ENCODE measurements at regions not wholly inside any gene's neighbourhood (a gene's known extent, or its start where the extent isn't known, plus 50 kb on each side); places are given as distances from the start of the nearest gene placed in this dataset.

DNA sequence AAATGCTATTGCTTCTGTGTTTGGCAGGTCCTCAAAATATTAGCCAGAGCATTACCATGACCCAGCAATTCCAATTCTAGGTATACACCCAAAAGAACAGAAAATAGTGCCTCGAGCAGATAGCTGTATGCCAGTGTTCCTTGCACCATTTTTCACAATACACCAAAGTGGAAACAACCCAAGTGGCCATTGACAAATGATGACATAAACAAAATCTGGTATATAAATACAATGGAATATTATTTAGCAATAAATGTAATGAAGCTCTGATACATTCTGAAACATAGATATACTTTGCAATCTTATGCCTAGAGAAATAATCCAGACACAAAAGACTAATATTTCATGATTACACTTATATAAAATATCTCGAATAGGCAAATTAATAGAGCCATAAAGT, 451.8 kb upstream of the PCDH7 start:
- H3K4me3 Mint-ChIP-seq: no peak overlapping the region
- no peaks in the 10 kb centered on the region for H3K4me1 Mint-ChIP-seq
- no peaks in the 10 kb centered on the region for H3K36me3 Mint-ChIP-seq (ENCODE audit: low read depth)
- peaks cover 13% of the 10 kb centered on the region for H3K9me3 Mint-ChIP-seq
- DNase-seq: no peak
- H3K27ac Mint-ChIP-seq: no peak overlapping the region
- H3K27me3 Mint-ChIP-seq: no peaks in the 10 kb centered on the region
- intact Hi-C loops (cut with micrococcal nuclease): no loop called here

DNA sequence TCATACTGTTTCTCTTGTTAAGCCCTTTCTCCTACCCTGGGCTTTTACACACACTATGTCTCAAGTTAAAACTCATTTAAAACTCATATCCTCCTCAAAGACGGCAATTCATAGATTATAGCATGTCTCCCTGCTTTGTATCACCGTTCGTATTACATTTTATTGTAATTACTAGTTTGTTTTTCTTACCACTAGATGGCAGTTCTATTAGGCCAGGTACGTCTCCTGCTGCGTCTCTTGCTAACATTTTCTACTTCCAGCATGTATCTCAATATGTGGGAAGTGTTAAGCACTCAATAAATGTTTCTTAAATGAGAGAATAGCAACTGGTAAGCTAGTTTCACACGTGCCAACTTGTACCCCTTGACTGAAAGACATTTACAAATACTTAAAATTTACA, 450.3 kb upstream of the PCDH7 start:
- Mint-ChIP-seq H3K27me3 (no peaks in the 10 kb centered on the region), H3K27ac (no peak overlapping the region), H3K9me3 (peaks cover 9% of the 10 kb centered on the region), H3K36me3 (ENCODE audit: low read depth) (no peaks in the 10 kb centered on the region), H3K4me3 (no peak overlapping the region), H3K4me1 (no peaks in the 10 kb centered on the region)
- intact Hi-C loops (cut with micrococcal nuclease): no loop called here
- no peak for DNase-seq

DNA sequence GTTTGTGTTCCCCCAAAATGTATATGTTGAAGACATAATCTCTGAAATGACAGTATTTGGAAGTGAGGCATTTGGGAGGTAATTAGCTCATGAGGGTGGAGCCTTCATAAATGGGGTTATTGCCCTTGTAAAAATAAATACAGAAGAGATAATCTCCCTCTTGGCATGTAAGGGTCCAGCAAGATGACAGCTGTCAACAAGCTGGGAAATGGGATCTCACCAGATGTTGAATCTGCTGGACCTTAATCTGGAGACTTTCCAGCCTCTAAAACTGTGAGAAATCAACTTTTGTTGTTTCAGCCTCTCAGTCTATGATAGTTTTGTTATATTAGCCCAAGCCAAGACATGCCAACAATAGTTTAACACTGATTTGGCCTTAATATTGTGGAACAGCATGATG, 438.2 kb upstream of the PCDH7 start:
- DNase-seq: no peak
- H3K27ac Mint-ChIP-seq: no peak overlapping the region
- no peaks in the 10 kb centered on the region for H3K27me3 Mint-ChIP-seq
- intact Hi-C loops (cut with micrococcal nuclease): no loop called here
- H3K36me3 Mint-ChIP-seq (ENCODE audit: low read depth): no peaks in the 10 kb centered on the region
- H3K4me1 Mint-ChIP-seq: no peaks in the 10 kb centered on the region
- H3K9me3 Mint-ChIP-seq: peaks cover 5% of the 10 kb centered on the region
- no peak overlapping the region for H3K4me3 Mint-ChIP-seq

DNA sequence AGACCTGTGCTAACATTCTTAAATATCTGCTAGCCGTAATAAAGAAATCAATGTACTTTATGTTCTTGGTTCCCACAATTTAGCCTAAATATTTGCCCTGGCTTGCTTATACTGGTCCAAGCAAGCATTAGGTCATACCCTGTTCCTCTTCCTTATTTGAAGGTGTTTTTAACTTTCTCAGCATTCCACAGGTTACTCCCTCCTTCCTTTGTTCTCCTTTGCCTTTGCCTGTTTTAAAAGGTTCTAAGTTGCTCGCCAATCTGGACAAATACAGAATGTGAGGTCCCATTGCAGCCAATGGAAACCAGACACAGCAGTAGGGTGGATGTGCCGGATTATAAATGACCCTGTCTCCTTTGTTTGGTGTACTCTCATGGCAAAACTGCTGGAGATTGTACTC, 436.8 kb upstream of the PCDH7 start:
- intact Hi-C loops (cut with micrococcal nuclease): no loop called here
- H3K27ac Mint-ChIP-seq: no peak overlapping the region
- no peaks in the 10 kb centered on the region for H3K4me1 Mint-ChIP-seq
- H3K36me3 Mint-ChIP-seq (ENCODE audit: low read depth): no peaks in the 10 kb centered on the region
- H3K27me3 Mint-ChIP-seq: no peaks in the 10 kb centered on the region
- DNase-seq: no peak
- no peak overlapping the region for H3K4me3 Mint-ChIP-seq
- peaks cover 5% of the 10 kb centered on the region for H3K9me3 Mint-ChIP-seq

DNA sequence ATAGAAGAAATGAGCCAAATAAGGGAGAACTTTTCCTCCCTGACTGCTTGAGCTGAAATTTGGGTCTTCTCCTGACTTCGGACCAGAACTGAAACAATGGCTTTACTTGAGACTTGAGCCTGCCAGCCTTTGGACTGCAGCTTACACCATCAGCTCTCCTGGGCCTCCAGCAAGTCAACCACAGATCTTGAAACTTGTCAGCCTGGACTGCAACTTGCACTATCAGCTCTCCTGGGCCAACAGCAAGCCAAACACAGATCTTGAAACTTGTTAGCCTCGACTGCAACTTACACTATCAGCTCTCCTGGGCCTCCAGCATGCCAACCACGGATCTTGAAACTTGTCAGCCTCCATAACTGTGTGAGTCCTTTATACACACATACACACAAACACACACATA, 425.9 kb upstream of the PCDH7 start:
- DNase-seq: no peak
- Mint-ChIP-seq H3K4me1 (no peaks in the 10 kb centered on the region), H3K27ac (no peak overlapping the region), H3K9me3 (peaks cover 21% of the 10 kb centered on the region), H3K27me3 (no peaks in the 10 kb centered on the region), H3K4me3 (no peak overlapping the region), H3K36me3 (ENCODE audit: low read depth) (no peaks in the 10 kb centered on the region)
- intact Hi-C loops (cut with micrococcal nuclease): no loop called here

DNA sequence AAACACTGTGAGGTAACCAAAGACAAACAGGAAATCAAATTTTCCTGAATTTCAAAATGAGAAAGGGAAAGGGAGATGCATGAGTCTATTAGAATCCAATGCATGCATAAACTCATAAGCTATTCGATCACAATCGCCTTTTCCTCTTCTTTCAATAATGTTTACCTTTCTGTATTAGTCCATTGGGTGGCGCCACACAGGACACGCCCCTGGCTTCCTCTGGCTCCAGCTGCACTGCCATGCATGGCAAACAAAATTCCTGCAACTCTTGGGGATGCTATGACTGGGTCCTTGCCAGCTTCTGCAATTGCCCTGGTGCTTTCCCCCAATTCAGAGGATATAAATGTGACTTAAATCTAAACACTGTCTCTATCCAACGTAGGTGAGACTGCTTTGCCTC, 424.5 kb upstream of the PCDH7 start:
- H3K9me3 Mint-ChIP-seq: peaks cover 14% of the 10 kb centered on the region
- no peak for DNase-seq

DNA sequence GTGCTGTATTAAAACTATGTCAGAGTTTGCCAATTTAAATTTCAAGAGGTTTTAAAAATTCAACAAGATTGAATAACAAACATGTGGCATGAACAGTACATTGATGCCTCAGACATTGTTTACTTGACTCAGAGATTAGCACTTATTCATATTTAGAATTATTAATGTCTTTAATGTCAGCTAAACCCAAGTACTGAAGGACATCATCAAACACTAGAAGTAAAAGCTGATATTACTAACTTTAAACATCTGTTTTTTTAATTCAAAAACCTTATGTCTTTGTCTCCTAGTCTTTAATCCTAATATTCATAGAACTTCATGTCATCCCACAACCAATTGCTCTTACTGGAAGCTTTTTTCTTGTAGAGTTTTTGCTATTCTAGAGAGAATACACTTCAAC, 406.2 kb upstream of the PCDH7 start:
- H3K27me3 Mint-ChIP-seq: no peaks in the 10 kb centered on the region
- H3K27ac Mint-ChIP-seq: no peak overlapping the region
- H3K4me1 Mint-ChIP-seq: no peaks in the 10 kb centered on the region
- DNase-seq: no peak
- no peaks in the 10 kb centered on the region for H3K9me3 Mint-ChIP-seq
- no peaks in the 10 kb centered on the region for H3K36me3 Mint-ChIP-seq (ENCODE audit: low read depth)
- no peak overlapping the region for H3K4me3 Mint-ChIP-seq
- intact Hi-C loops (cut with micrococcal nuclease): no loop called here

More for the DNA sequence above, 424.5 kb upstream of the PCDH7 start:
- H3K27me3 Mint-ChIP-seq: no peaks in the 10 kb centered on the region
- H3K4me1 Mint-ChIP-seq: no peaks in the 10 kb centered on the region
- H3K4me3 Mint-ChIP-seq: no peak overlapping the region
- intact Hi-C loops (cut with micrococcal nuclease): no loop called here
- no peaks in the 10 kb centered on the region for H3K36me3 Mint-ChIP-seq (ENCODE audit: low read depth)
- H3K27ac Mint-ChIP-seq: no peak overlapping the region

DNA sequence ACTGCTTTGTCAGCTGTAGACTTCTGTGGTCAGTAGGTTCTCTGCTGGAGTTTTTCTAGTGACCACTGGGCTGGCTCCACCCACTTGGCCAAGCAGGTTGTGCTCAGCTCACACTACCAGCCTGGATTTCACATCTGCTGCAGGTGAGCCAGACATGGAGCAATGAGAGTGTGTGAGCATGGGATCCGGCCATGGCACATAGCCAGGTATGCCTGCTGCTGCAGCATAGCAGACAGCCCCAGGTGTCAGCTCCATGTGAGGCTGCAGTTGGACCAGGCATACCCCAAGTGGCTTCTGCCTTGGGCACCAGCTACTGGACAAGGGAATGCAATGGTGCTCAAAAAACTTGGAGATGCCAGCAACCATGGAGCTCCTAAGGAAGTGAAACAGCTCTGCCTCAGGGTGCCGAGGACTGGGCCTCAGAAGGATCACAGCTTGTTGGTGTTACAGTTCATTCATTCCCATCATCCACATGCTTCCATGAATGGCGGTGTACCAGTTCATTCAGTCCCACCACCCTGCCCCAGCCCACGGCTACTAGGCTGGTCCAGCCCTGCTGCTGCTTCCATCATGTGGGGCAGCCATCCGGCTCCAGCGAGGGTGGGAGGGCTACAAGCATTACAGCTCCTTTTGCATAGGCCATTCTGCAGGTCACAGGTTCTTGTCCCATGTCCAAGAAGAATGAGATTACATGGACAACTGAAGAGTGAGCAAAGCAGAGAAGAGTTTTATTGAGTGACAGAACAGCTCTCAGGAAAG, 389.1 kb upstream of the PCDH7 start:
- no peaks in the 10 kb centered on the region for H3K27me3 Mint-ChIP-seq
- DNase-seq: no peak
- intact Hi-C loops (cut with micrococcal nuclease): no loop called here
- H3K4me3 Mint-ChIP-seq: no peak overlapping the region
- peaks cover 4% of the 10 kb centered on the region for H3K9me3 Mint-ChIP-seq
- H3K27ac Mint-ChIP-seq: no peak overlapping the region
- no peaks in the 10 kb centered on the region for H3K36me3 Mint-ChIP-seq (ENCODE audit: low read depth)
- no peaks in the 10 kb centered on the region for H3K4me1 Mint-ChIP-seq

DNA sequence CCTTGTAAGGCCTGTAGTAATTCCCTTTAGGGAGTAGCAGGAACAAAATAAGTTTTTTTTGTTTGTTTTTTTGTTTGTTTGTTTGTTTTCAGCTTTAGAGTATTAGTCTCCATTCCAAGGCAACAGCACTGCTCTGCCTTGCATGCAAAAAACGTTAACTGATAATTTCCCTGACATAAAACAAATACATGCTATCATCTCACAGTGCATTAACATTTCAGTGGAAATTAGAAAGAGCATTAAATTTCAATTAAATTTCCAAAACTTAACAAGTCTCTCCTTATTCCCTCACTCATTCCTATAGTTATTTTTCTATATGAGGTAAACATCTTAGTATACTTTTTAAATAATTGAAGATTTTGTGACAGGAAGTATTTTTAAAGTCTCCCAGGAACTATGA, 378.4 kb upstream of the PCDH7 start:
- H3K36me3 Mint-ChIP-seq (ENCODE audit: low read depth): no peaks in the 10 kb centered on the region
- peaks cover 7% of the 10 kb centered on the region for H3K9me3 Mint-ChIP-seq
- H3K4me3 Mint-ChIP-seq: no peak overlapping the region
- H3K27ac Mint-ChIP-seq: no peak overlapping the region
- no peaks in the 10 kb centered on the region for H3K27me3 Mint-ChIP-seq
- intact Hi-C loops (cut with micrococcal nuclease): no loop called here
- H3K4me1 Mint-ChIP-seq: no peaks in the 10 kb centered on the region
- no peak for DNase-seq

DNA sequence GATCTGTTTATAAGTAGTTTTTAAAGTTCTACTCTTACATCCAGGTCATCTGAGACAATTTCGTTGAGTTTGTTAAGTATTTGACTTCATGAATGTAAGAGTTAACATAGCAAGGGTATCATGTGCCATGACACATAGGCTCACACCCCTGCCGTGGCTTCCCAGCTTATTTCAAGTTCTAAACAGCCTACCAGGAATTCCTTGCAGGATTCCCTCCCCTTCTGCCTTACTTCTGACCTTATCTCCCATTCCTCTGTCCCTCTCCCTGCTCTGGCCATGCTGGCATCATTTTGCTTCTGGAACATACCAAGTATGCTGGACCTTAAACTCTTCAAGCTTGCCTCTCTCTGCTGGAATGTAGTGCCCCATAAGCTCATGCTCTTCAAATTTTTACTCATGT, 369.9 kb upstream of the PCDH7 start:
- DNase-seq: no peak
- H3K9me3 Mint-ChIP-seq: peaks cover 12% of the 10 kb centered on the region
- H3K27me3 Mint-ChIP-seq: no peaks in the 10 kb centered on the region
- no peak overlapping the region for H3K4me3 Mint-ChIP-seq
- H3K4me1 Mint-ChIP-seq: no peaks in the 10 kb centered on the region
- intact Hi-C loops (cut with micrococcal nuclease): no loop called here
- H3K36me3 Mint-ChIP-seq (ENCODE audit: low read depth): no peaks in the 10 kb centered on the region
- H3K27ac Mint-ChIP-seq: no peak overlapping the region

DNA sequence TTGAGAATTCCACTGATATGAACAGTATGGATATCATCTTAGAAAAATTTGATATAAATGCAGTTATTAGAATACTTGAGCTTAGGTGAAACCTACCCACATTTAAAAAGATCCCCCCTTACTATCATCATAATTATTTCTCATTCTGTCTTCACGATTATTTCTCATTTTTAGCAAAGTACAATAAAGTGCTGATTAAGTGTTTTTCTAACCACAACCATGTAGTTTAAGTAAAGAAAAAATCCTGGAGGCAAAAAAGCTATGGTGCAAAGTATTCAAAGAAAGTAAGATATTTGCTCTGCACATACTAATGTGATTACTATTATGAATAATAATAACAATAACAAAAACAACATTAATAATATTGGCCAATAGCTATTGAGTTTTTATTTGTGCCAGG, 365.6 kb upstream of the PCDH7 start:
- Mint-ChIP-seq H3K4me3 (no peak overlapping the region), H3K4me1 (no peaks in the 10 kb centered on the region), H3K27ac (no peak overlapping the region), H3K9me3 (peaks cover 12% of the 10 kb centered on the region), H3K36me3 (ENCODE audit: low read depth) (no peaks in the 10 kb centered on the region), H3K27me3 (no peaks in the 10 kb centered on the region)
- intact Hi-C loops (cut with micrococcal nuclease): no loop called here
- no peak for DNase-seq

DNA sequence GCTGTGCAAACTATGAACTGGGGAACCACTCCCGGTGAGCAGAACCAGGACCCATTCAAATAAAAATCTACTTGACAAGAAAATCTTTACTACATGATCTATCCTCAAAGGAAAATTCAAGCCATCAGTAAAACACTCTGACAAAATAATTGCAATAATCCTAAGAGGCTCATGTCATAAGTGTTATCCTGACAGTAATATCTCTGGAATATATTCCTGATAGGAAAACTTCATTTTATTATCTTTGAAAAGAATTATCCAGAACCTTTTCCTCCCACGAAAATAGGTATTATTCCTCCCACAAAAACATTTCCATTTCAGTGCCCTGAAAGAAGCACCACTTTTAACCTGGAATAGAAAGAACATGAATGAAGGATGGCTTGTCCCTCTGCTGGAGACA, 357.7 kb upstream of the PCDH7 start:
- Mint-ChIP-seq H3K27ac (no peak overlapping the region), H3K36me3 (ENCODE audit: low read depth) (no peaks in the 10 kb centered on the region), H3K4me3 (no peak overlapping the region), H3K4me1 (no peaks in the 10 kb centered on the region), H3K9me3 (peaks cover 6% of the 10 kb centered on the region), H3K27me3 (no peaks in the 10 kb centered on the region)
- intact Hi-C loops (cut with micrococcal nuclease): no loop called here
- DNase-seq: no peak

DNA sequence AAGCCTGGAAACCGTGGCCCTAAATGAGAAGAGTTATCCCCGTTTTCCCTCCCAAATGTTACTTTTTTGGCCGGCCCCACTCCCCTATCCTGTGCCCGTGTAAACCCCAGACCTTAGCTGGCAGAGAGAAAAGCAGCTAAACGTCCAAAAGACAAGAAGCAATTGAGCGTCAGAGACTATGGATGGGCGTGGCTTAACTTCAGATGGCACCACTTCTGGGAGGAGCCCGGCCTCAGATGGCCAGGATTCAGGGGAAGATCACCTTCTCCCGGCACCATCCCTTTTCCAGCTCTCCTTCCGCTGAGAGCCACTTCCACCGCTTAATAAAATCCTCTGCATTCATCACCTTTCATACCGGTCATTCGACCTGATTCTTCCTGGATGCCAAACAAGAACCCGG, 350.1 kb upstream of the PCDH7 start:
- no peak overlapping the region for H3K4me3 Mint-ChIP-seq
- no peak for DNase-seq
- intact Hi-C loops (cut with micrococcal nuclease): no loop called here
- H3K27ac Mint-ChIP-seq: no peak overlapping the region
- H3K27me3 Mint-ChIP-seq: no peaks in the 10 kb centered on the region
- no peaks in the 10 kb centered on the region for H3K4me1 Mint-ChIP-seq
- peaks cover 7% of the 10 kb centered on the region for H3K9me3 Mint-ChIP-seq
- no peaks in the 10 kb centered on the region for H3K36me3 Mint-ChIP-seq (ENCODE audit: low read depth)

DNA sequence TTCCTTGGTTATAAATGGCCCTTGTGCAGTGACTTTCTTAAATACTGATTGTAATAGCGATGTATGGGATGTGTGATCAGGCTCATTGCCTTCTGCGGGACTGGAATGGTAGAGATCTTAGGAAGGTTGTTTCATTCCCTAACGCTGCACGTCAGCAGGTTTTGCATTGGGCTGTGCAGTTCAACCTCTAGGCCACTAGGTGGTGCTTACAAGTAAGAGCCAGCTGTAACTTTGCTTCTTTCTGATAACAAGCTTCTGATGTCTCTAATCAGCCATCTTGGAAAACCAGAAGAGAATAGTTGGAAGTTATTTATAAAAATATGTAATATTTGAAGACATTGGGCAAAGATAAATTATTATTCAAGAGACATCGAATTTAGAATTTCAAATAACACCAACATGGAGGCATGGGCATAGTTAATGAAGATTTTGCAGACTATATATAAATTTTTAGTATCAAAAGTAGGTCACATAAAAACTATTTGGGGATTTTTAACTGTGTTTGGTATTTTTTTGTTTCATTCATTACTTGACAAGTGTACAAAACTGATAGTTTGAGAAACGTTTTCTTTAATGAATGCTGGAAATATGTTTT, 339.7 kb upstream of the PCDH7 start:
- Mint-ChIP-seq H3K27me3 (no peaks in the 10 kb centered on the region), H3K4me3 (no peak overlapping the region), H3K36me3 (ENCODE audit: low read depth) (no peaks in the 10 kb centered on the region), H3K27ac (no peak overlapping the region), H3K9me3 (no peaks in the 10 kb centered on the region), H3K4me1 (no peaks in the 10 kb centered on the region)
- peak; percentile 62 for DNase-seq
- intact Hi-C loops (cut with micrococcal nuclease): no loop called here

DNA sequence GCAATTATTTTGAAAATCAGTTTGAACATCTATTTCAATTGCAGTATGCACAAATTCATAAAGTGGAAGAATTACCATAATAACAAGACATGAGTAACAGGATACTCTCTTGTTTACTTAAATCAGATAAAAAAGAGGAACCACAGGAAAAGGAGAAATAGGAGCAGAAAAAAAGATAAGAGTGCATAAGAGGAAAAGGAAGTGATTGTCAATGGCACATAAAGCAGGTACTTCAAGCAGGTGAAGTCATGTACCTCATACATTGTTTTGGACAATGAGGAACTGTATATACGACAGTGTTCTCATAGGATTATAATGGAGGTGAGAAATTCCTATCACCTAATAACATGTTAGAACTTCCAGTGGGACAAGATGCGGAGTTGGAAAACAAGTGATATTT, 334.5 kb upstream of the PCDH7 start:
- Mint-ChIP-seq H3K27ac (no peak overlapping the region), H3K27me3 (no peaks in the 10 kb centered on the region), H3K4me3 (no peak overlapping the region), H3K4me1 (no peaks in the 10 kb centered on the region), H3K9me3 (no peaks in the 10 kb centered on the region), H3K36me3 (ENCODE audit: low read depth) (no peaks in the 10 kb centered on the region)
- intact Hi-C loops (cut with micrococcal nuclease): no loop called here
- no peak for DNase-seq

All from activated CD4-positive, alpha-beta T cell treated with anti-CD3 and anti-CD28 coated beads, Interleukin-2, amount 10 ng/mL, durations not matched to agents 24 days and 14 days (primary cell).